ENCODE measurements at regions not wholly inside any gene's neighbourhood (a gene's known extent, or its start where the extent isn't known, plus 50 kb on each side); places are given as distances from the start of the nearest gene placed in this dataset.

- in situ Hi-C loops (cut with MboI), result no loop called here
- Histone ChIP-seq H3K79me2 (ENCODE audit: control insufficient read depth, insufficient read depth, low read length) (no peaks in the 10 kb centered on the region), H3K9me3 (replicated peaks; ENCODE audit: control insufficient read depth, insufficient read depth, low read length) (no peaks in the 10 kb centered on the region), H3K9ac (ENCODE audit: control insufficient read depth, insufficient read depth, low read length) (no peak overlapping the region), H3K4me2 (ENCODE audit: control insufficient read depth, insufficient read depth) (no peak overlapping the region), H3K36me3 (ENCODE audit: control insufficient read depth in 2 of 2, insufficient read depth in 2 of 2, low read length in 1 of 2) (no peaks in the 10 kb centered on the region), H3K27me3 (replicated peaks in 1 of 2; ENCODE audit: control insufficient read depth in 2 of 2, insufficient read depth in 2 of 2, low read length in 1 of 2) (no peaks in the 10 kb centered on the region), H2AFZ (ENCODE audit: control insufficient read depth, low read depth, low read length) (no peak overlapping the region), H3K27ac (ENCODE audit: control insufficient read depth, insufficient read depth) (no peak overlapping the region), H4K20me1 (ENCODE audit: control insufficient read depth, insufficient read depth) (no peaks in the 10 kb centered on the region), H3K4me1 (ENCODE audit: control insufficient read depth, insufficient read depth, low read length) (no peaks in the 10 kb centered on the region), H3K4me3 (no peak overlapping the region)
- DNase-seq (ENCODE audit: low read depth, low spot score) (no peak), FAIRE-seq (no peak), ATAC-seq (no peak)
- WGBS (ENCODE audit: insufficient coverage, insufficient replicate concordance, low lambda C conversion rate, missing lambda C conversion rate), result 0% methylated on average over 2 of the region's 2 CpGs
- intact Hi-C loops (cut with micrococcal nuclease; ENCODE audit: unreplicated experiment), result no loop called here
- ChIA-PET SMC1A (ENCODE audit: uncharacterized antibody, unreplicated experiment) (no interaction called here), CTCF (no interaction called here), RAD21 (ENCODE audit: unreplicated experiment) (no interaction called here), POLR2A (no interaction called here)
- TF ChIP-seq ZNF217 (IDR thresholded peaks at IDR 0.05) (no peak), CREB1 (IDR thresholded peaks at IDR 0.05; ENCODE audit: low read depth) (no peak), GATAD2B (conservative IDR thresholded peaks at IDR 0.05; ENCODE audit: low read depth) (no peak), BCL11A (IDR thresholded peaks at IDR 0.05; ENCODE audit: low read depth, low read length) (no peak), IRF3 (IDR thresholded peaks at IDR 0.05) (no peak), ESRRA (IDR thresholded peaks at IDR 0.05; ENCODE audit: low read length) (no peak), ZNF622 (IDR thresholded peaks at IDR 0.05) (no peak), NRF1 (conservative IDR thresholded peaks at IDR 0.05; ENCODE audit: low read depth, low read length) (no peak), MLLT1 (IDR thresholded peaks at IDR 0.05) (no peak)
- BruUV-seq (replicated peaks), result no TSS peak
Measured at GRCh38 chr6:95293257-95293656, 284.1 kb upstream of the MANEA start.

Measured in GM12878 (cell line).